ENCODE measurements at regions not wholly inside any gene's neighbourhood (a gene's known extent, or its start where the extent isn't known, plus 50 kb on each side); places are given as distances from the start of the nearest gene placed in this dataset.

DNA sequence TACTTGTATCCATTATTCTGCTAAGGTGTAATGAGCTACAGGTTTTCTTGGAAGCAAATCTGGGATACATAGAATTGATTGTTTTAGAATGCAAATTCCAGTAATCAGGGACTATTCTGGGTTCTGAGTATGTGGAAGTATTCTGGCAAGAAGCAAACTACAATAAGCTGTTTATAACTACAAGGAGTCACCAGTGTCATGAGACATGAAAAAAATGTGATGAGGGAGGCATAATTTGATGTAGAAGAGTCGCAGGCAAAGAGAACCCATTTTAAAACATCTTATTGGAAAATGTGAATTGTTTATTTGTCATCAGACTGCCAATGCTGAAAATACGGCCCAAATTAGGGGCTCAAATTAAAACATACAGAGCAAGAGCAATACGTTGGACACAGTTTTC lies 321.8 kb upstream of the E2F7 start:
- TF ChIP-seq GATA3 (IDR thresholded peaks at IDR 0.05; ENCODE audit: low read depth, low read length) (no peak), GATA2 (IDR thresholded peaks at IDR 0.05; ENCODE audit: low read depth, low read length) (no peak)

All from SH-SY5Y (cell line).